Right cardiac atrium (tissue), 5 donors: ENCODE measurements at regions not wholly inside any gene's neighbourhood (a gene's known extent, or its start where the extent isn't known, plus 50 kb on each side); places are given as distances from the start of the nearest gene placed in this dataset.
"Not testable (repeated sequence)": the region's sequence is repeated elsewhere in the genome, so short reads cannot be mapped to it uniquely, and the experiment has no call there.

Source experiments
- ATAC-seq, 2 donors: fragments of 200-7000 bp; cut with Tn5 transposase; one replicate each; pipeline versions ENCODE4 v1.8.0 to v1.9.1; 2020; ENCODE audit warnings: moderate library complexity in 2 of 2, mild to moderate bottlenecking in 1 of 2
- DNase-seq, 3 donors: peaks; one replicate each; pipeline ENCODE4 v3.0.0-alpha.2; 2020
- H3K27ac ChIP-seq: one replicate; pipeline ENCODE4 v1.5.1; 2013; ENCODE audit warnings: mild to moderate bottlenecking, low read length, control low read depth, moderate library complexity
- H3K27me3 ChIP-seq: one replicate; pipeline ENCODE4 v1.6.1; 2013; ENCODE audit not compliant: control insufficient read depth, insufficient read depth
- H3K4me1 ChIP-seq: one replicate; pipeline ENCODE4 v1.6.1; 2013; ENCODE audit warnings: low read length; ENCODE audit not compliant: control insufficient read depth, insufficient read depth
- H3K4me3 ChIP-seq: one replicate; pipeline ENCODE4 v1.5.1; 2013; ENCODE audit warnings: low read length, control low read depth
- H3K9me3 ChIP-seq: one replicate; pipeline ENCODE4 v1.6.1; 2013; ENCODE audit warnings: low read length; ENCODE audit not compliant: control insufficient read depth
- WGBS: extraction: QIAGEN DNeasy Blood & Tissue Kit; methylation state at CpG from one replicate; pipeline ENCODE4 v1.1.7; 2013; 5-methylcytosine and 5-hydroxymethylcytosine counted together
- intact Hi-C, 4 donors: fragments of 100-400 bp; cut with DNase I; formaldehyde crosslinking; loops; one replicate each; pipeline versions ENCODE4 v1.11.0 to v1.14.0; 2022 to 2023
- donor health status: healthy with polysubstance abuse.
- donor health status: DM: no; HTN: yes; CAD: no.
- donor health status: DM: no; HTN: no; CAD: no.
- donor health status: DM: no; HTN: yes; CAD: no; lungs with severe emphysema.
- donor health status: DM: yes; HTN: yes; CAD: no.

DNA sequence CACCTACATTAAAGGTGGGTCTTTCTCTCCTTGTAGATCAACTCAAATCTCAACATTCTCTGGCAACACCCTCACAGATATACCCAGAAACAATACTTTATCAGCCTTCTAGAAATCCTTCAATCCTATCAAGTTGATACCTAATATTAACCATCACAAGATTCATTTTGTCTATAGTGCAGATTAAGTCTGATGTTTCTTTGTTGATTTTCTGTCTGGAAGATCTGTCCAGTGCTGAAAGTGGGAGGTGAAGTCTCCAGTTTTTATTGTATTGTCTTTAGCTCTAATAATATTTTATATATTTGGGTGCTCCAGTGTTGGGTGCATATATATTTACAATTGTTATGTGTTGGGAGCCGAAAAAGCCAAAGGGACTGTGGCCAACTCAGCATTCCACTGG is 493.9 kb upstream of the ADGRB3 start:
- ATAC-seq: no peak
- H3K4me3 ChIP-seq: no peak overlapping the region
- no peak overlapping the region for H3K27ac ChIP-seq
- no peak for DNase-seq
- no peaks in the 10 kb centered on the region for H3K27me3 ChIP-seq
- no peaks in the 10 kb centered on the region for H3K9me3 ChIP-seq
- intact Hi-C loops: no loop called here
- WGBS: 82% methylated on average over 1 of the region's 1 CpG
- no peaks in the 10 kb centered on the region for H3K4me1 ChIP-seq

DNA sequence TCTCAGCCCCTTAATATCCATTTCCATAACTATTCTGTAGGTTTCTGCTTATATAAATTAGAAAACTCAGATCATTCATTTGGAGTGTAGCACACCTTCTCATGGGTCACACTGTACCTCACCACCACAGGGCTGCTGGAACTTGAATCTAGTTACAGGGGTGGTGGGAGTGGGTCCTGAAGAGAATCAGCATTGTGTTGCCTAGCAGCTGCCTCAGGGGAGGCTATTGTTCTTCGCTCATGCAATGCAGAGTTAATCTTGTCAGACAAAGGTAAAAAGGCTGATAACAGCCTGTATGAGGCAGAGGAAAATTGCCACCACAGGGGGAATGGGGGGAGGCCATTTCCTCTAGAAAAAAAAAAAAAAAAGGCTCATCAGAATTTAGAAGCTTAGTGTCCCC is 496.0 kb upstream of the ADGRB3 start:
- intact Hi-C loops: no loop called here
- H3K4me3 ChIP-seq: no peak overlapping the region
- no peaks in the 10 kb centered on the region for H3K9me3 ChIP-seq
- H3K27me3 ChIP-seq: no peaks in the 10 kb centered on the region
- no peak overlapping the region for H3K27ac ChIP-seq
- 35% methylated on average over 1 of the region's 1 CpG for WGBS
- DNase-seq: no peak
- ATAC-seq: no peak
- H3K4me1 ChIP-seq: no peaks in the 10 kb centered on the region

DNA sequence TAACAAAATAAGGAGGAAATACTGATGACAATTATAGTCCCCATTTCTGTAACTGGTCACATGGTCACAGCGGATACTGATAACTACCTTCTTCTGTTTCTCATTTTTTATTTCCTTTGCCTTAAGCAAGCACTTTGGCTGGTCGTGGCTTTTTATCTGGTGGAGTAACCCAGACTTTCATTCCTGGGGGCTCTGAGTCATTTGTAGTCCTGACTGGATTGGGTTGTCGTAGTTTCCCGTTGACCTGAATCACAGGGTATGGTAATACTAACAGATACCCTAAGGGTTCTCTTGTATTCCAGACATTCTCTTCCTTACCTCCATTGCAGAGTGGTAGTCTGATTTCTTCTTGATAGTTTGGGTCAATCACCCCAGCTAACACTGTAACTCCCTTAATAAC is 500.3 kb upstream of the ADGRB3 start:
- 82% methylated on average over 4 of the region's 4 CpGs for WGBS

DNA sequence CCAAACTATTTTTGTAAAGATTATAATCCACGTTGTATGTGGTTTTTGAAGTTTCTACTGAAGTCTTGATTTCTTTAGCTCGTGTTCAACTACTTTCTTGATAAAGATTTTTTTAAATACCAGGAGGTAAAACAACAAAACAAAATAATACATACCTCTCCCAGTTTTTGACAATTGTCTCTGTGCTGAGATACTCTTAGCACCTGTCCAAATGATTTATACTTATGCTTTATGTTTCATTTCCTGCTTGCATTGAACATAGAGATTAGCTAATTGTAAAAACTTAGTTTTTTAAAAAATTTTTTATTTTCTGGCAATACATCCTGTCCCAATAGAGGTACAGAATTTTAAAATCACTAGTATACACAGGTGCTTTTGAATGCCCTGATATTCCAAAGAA is 506.9 kb upstream of the ADGRB3 start:
- intact Hi-C loops: no loop called here
- WGBS: 66% methylated on average over 2 of the region's 2 CpGs

More for the DNA sequence above, 500.3 kb upstream of the ADGRB3 start:
- no peak for ATAC-seq
- Histone ChIP-seq H3K4me3 (no peak overlapping the region), H3K27me3 (no peaks in the 10 kb centered on the region), H3K27ac (no peak overlapping the region), H3K4me1 (no peaks in the 10 kb centered on the region), H3K9me3 (no peaks in the 10 kb centered on the region)
- no peak for DNase-seq
- intact Hi-C loops: no loop called here

DNA sequence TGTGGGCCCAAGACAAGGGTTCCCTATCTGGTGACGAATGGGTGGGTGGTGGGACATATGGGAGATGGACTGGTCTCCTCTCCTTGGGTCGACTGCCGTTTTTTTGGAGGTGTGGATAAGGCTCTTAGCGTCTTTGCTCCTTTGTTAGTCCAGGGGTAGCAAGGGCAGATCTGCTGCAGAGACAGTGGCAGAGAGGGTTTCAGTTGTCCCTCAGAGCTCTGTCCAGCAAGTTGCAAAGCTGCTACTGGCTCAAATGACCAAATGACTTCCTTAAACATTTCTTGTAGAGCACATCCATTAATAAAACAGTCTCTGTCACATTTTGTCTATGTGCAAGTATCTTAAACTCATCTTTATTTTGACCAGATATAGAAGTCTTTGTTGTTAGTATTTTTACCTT is 508.0 kb upstream of the ADGRB3 start:
- intact Hi-C loops: no loop called here
- Histone ChIP-seq H3K9me3 (no peaks in the 10 kb centered on the region), H3K27me3 (no peaks in the 10 kb centered on the region), H3K27ac (no peak overlapping the region), H3K4me3 (no peak overlapping the region), H3K4me1 (no peaks in the 10 kb centered on the region)
- no peak for ATAC-seq
- DNase-seq: no peak
- WGBS: 83% methylated on average over 4 of the region's 4 CpGs

More for the DNA sequence above, 506.9 kb upstream of the ADGRB3 start:
- H3K9me3 ChIP-seq: no peaks in the 10 kb centered on the region
- H3K4me1 ChIP-seq: no peaks in the 10 kb centered on the region
- no peak overlapping the region for H3K4me3 ChIP-seq
- no peak for DNase-seq
- ATAC-seq: no peak
- H3K27ac ChIP-seq: no peak overlapping the region
- no peaks in the 10 kb centered on the region for H3K27me3 ChIP-seq

DNA sequence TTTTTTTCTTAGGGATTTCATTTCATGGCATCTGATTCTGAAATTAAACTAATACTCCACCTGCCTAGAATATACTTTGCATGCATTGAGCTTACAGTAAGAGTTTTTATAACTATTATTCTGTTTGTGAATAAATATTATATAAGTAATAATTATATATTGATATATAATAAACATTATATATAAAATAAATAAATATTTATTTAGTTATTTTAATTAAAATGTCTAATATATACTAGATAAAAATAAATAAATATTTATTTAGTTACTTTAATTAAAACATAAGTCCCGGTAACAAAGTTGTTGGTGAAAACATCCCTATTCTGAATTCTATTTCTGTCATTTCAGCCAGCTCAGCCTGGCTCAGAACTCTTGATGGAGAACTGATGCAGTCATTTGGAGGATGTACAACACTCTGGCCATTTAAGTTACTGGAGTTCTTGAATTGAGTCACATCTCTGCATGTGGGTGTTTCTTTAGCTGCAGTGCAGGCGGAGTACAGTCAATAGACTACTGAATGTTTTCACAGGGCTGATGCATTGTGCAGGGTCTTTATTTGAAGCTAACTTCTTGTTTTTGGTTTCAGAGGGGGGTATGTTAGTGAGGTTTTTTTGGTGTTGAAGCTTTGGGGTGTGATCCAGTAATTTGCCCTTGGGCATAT is 508.9 kb upstream of the ADGRB3 start:
- Histone ChIP-seq H3K4me1 (no peaks in the 10 kb centered on the region), H3K27ac (no peak overlapping the region), H3K9me3 (peaks cover 3% of the 10 kb centered on the region), H3K27me3 (no peaks in the 10 kb centered on the region), H3K4me3 (no peak overlapping the region)
- ATAC-seq (no peak), DNase-seq (no peak)
- intact Hi-C loops: no loop called here
- 95% methylated on average over 2 of the region's 2 CpGs for WGBS

DNA sequence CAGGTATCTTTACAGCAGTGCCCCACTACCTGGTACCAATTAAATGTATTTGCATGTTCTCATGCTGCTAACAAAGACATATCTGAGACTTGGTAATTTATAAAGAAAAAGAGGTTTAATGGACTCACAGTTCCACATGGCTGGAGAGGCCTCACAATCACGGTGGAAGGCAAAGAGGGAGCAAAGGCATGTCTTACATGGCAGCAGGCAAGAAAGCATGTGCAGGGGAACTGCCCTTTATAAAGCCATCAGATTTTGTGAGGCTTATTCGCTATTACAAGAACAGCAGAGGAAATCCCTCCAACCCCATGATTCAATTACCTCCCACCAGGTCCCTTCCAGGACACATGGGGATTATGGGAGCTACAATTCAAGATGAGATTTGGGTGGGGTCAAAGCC is 512.1 kb upstream of the ADGRB3 start:
- 38% methylated on average over 2 of the region's 2 CpGs for WGBS
- H3K4me1 ChIP-seq, H3K27ac ChIP-seq, DNase-seq, H3K4me3 ChIP-seq, H3K9me3 ChIP-seq, ATAC-seq, H3K27me3 ChIP-seq, intact Hi-C loops: not testable (repeated sequence)

DNA sequence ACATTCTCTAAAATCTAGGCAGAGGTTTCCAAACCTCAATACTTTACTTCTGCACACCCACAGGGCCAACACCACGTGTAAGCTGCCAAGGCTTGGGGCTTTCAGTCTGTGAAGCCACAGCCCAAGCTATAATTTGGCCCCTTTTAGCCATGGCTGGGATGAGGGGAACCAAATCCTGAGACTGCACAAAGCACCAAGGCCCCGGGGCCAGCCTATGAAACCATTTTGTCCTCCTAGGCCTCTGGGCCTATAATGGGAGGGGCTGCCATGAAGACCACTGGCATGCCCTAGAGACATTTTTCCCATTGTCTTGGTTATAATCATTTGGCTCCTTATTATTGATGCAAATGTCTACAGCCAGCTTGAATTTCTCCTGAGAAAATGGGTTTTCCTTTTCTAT is 513.0 kb upstream of the ADGRB3 start:
- Histone ChIP-seq H3K4me3 (no peak overlapping the region), H3K9me3 (peaks cover 3% of the 10 kb centered on the region), H3K27ac (no peak overlapping the region), H3K27me3 (no peaks in the 10 kb centered on the region), H3K4me1 (no peaks in the 10 kb centered on the region)
- WGBS: 49% methylated on average over 2 of the region's 2 CpGs
- intact Hi-C loops: no loop called here
- DNase-seq: no peak
- no peak for ATAC-seq

DNA sequence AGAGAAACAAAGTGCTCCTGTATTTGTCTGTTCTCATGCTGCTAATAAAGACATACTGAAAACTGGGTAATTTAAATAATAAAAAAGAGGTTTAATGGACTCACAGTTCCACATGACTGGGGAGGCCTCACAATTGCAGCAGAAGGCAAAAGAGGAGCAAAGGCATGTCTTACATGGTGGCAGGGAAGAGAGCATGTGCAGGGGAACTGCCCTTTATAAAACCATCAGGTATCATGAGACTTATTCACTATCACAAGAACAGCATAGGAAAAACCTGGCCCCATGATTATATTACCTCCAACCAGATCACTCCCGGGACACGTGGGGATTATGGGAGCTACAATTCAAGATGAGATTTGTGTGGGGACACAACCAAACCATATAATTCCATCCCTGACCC is 514.1 kb upstream of the ADGRB3 start:
- 87% methylated on average over 2 of the region's 2 CpGs for WGBS
- H3K4me1 ChIP-seq, H3K9me3 ChIP-seq, H3K27ac ChIP-seq, H3K27me3 ChIP-seq, intact Hi-C loops, DNase-seq, ATAC-seq, H3K4me3 ChIP-seq: not testable (repeated sequence)

DNA sequence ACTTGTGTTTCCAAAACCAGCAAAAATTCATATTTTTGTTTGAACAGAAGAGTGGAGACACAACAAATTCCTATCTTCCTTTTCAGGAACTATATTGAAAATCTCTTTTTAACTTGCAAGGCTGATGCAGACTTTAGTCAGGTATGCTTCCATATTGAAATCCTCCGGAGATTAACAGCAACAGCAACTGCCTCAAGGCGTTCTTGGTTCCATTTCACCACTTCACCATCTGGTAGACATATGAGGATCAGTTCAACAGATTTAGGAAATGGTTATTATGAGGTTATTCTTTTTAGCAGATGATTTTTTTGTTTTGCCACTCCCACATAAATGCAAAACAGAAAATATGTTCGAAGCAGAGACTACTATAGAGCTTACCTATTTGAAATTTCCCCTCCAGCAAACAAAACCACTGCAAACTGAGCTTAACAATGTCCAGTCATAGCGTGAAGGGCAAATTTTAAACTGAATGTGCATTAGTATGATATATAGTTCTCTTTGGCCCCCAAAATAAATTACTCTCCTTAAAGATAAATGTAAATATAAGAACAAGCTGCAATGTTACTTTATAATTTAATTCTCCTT is 520.5 kb upstream of the ADGRB3 start:
- Histone ChIP-seq H3K27me3 (no peaks in the 10 kb centered on the region), H3K4me1 (no peaks in the 10 kb centered on the region), H3K4me3 (no peak overlapping the region), H3K27ac (no peak overlapping the region), H3K9me3 (no peaks in the 10 kb centered on the region)
- DNase-seq: no peak
- WGBS: 82% methylated on average over 4 of the region's 4 CpGs
- no peak for ATAC-seq
- intact Hi-C loops: no loop called here

DNA sequence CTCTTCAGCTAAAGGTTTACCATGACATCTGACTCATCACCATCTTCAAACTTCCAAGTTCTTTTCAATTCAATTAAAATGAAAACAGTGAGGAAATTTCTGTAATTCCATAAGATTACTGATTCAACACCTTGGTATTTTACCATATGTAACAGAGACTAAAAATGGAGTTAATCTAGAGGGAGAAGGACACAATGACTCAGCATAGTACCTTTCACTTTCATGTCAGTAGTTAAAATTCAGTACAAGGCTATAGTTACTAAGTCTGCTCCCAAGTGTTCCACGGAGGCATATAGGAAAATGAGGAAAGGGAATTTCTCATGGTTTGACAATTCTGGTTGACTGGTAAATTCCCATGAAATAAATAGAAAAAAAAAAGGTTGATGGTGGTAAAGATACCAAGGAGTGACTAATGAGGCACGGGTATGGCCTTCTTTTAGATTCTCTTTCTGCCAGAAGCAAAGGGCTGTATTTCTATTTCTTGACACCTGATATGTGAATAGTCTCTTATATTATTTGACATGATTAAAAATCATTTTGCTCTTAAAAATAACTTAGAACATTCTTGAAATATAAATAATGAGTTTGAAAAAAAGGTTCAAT is 526.7 kb upstream of the ADGRB3 start:
- Histone ChIP-seq H3K4me3 (no peak overlapping the region), H3K4me1 (no peaks in the 10 kb centered on the region), H3K27me3 (no peaks in the 10 kb centered on the region), H3K27ac (no peak overlapping the region), H3K9me3 (no peaks in the 10 kb centered on the region)
- no peak for ATAC-seq
- DNase-seq: no peak
- WGBS: 78% methylated on average over 2 of the region's 2 CpGs
- intact Hi-C loops: no loop called here
